ENCODE measurements at regions not wholly inside any gene's neighbourhood (a gene's known extent, or its start where the extent isn't known, plus 50 kb on each side); places are given as distances from the start of the nearest gene placed in this dataset.

DNA sequence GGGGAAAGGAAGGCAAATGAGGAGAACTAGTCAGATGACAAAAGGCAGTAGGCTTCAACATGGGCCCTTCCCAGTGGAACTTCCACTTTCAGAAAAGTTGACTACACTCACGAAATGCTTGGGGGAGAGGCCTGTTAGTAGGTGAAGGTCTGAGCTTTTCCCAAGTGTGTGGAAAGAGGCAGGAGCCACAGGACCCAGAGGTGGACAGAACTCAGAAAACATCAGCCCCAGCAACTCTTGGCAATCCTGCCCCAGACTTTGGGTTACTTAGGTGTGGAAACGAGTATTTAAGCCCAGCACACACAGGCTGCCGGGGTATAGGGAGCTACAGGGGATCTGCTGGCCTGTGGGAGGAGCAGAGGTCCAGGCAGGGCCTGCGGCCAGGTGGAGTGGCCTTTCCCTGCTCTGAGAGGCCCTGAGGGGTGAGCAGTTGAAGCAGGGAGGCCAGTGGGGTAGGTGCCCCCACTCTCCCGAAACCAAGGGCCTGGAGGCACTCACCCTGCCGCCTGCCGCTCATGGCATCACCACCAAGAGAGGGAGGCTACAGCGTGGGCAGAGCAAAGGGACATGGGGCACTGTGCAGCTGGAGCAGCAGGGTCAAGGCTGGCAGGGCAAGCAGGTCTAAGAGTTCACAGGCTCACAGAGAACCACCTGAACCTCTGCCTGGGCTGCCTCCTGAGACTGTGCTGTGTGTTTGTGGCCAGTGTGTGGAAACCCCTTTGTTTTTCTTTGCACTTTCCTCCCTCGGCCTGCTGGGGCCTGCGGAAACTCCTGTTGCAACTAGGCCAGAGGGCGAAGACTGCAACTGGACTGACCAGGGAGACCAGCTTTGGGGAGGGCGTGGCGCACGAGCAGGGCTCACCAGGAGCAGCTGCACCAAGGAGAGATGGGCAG lies 130.7 kb upstream of the SERTAD2 start:
- Histone ChIP-seq H3K4me1 (replicated peaks in 1 of 4; ENCODE audit: control insufficient read depth in 3 of 4, insufficient read depth in 4 of 4, low read length in 3 of 4) (no peaks in the 10 kb centered on the region), H4K91ac (replicated peaks; ENCODE audit: insufficient read length, low read length) (no peak overlapping the region), H2BK15ac (ENCODE audit: low read length) (no peak overlapping the region), H3K4me2 (ENCODE audit: insufficient read depth in 1 of 2, low read depth in 2 of 2, low read length in 2 of 2) (no peak overlapping the region), H3K23ac (ENCODE audit: insufficient read length) (no peak overlapping the region), H3K4me3 (ENCODE audit: extremely low read depth in 1 of 4, insufficient read depth in 2 of 4, low read depth in 3 of 4, low read length in 4 of 4) (no peak overlapping the region), H2BK12ac (ENCODE audit: low read depth, low read length) (no peak overlapping the region; the same call in 1 of the 2 replicates), H3K27ac (ENCODE audit: low read depth, low read length) (no peak overlapping the region), H3K4ac (replicated peaks; ENCODE audit: insufficient read length, low read depth, low read length) (no peak overlapping the region), H2BK120ac (replicated peaks; ENCODE audit: low read depth, low read length) (no peak overlapping the region), H2BK5ac (ENCODE audit: low read depth, low read length) (no peak overlapping the region), H3K23me2 (ENCODE audit: low read depth, low read length) (no peaks in the 10 kb centered on the region; the same call in 1 of the 2 replicates), H4K5ac (ENCODE audit: insufficient read length, low read depth, low read length) (no peak overlapping the region), H3K27me3 (replicated peaks in 1 of 4; ENCODE audit: control insufficient read depth in 3 of 4, extremely low read depth in 1 of 4, insufficient read depth in 3 of 4, low read length in 3 of 4) (peaks cover 0 to 2% (median 0%) of the 10 kb centered on the region in 4 experiments; a peak in 1 of 7 replicates), H3K14ac (ENCODE audit: insufficient read length) (no peak overlapping the region), H3K56ac (replicated peaks; ENCODE audit: insufficient read length, low read depth, low read length) (no peak overlapping the region), H3K36me3 (ENCODE audit: control insufficient read depth in 2 of 4, insufficient read depth in 4 of 4, low read length in 3 of 4) (no peaks in the 10 kb centered on the region), H2AK5ac (ENCODE audit: low read depth, low read length) (peak overlapping the region; percentile 24; the same call in 1 of the 2 replicates), H3K79me1 (ENCODE audit: low read depth, low read length) (no peaks in the 10 kb centered on the region), H3K18ac (ENCODE audit: extremely low read depth, low read length) (peak overlapping the region; percentile 7; the same call in 1 of the 2 replicates), H4K8ac (ENCODE audit: extremely low read depth, insufficient read depth, low read length) (no peak overlapping the region), H3K9me3 (ENCODE audit: insufficient read depth in 2 of 2, low read depth in 1 of 2, low read length in 1 of 2) (no peaks in the 10 kb centered on the region), H3K9ac (replicated peaks in 1 of 4; ENCODE audit: extremely low read depth in 1 of 4, low read depth in 3 of 4, low read length in 3 of 4) (no peak overlapping the region), H2BK20ac (ENCODE audit: low read length) (no peak overlapping the region), H3K79me2 (ENCODE audit: control insufficient read depth in 1 of 2, insufficient read depth in 2 of 2, low read length in 2 of 2) (no peaks in the 10 kb centered on the region), H4K20me1 (replicated peaks in 1 of 2; ENCODE audit: control insufficient read depth in 1 of 2, insufficient read depth in 2 of 2, low read length in 2 of 2) (no peaks in the 10 kb centered on the region), H2AFZ (ENCODE audit: low read length) (0 out of 2 replicates have a peak overlapping the region, but pooled peaks have one; percentile 16)
- WGBS, 2 experiments (ENCODE audit: extremely low coverage in 1 of 2, insufficient coverage in 1 of 2, insufficient read length in 1 of 2, insufficient replicate concordance in 2 of 2, low coverage in 1 of 2, low lambda C conversion rate in 2 of 2, missing lambda C conversion rate in 1 of 2): 85% methylated on average over 14 of the region's 14 CpGs; no CpG with 5 or more reads in 1 of the 2 experiments
- ChIA-PET CTCF (ENCODE audit: partially characterized antibody) (interaction anchor here (0.6 to 1.2 kb wide), 4 partner anchors 9 to 135 kb away, joined by 3 to 4 read pairs (median 4); no protein-coding TSS in a partner anchor), POLR2A (ENCODE audit: partially characterized antibody) (interaction anchor here (0.6 to 1.6 kb wide), 2 partner anchors 7 to 54 kb away, joined by 3 read pairs; no protein-coding TSS in a partner anchor)
- DNase-seq (ENCODE audit: low read depth in 1 of 2, low spot score in 2 of 2) (no peak), FAIRE-seq (no peak)
- TF ChIP-seq, protein P1, sequence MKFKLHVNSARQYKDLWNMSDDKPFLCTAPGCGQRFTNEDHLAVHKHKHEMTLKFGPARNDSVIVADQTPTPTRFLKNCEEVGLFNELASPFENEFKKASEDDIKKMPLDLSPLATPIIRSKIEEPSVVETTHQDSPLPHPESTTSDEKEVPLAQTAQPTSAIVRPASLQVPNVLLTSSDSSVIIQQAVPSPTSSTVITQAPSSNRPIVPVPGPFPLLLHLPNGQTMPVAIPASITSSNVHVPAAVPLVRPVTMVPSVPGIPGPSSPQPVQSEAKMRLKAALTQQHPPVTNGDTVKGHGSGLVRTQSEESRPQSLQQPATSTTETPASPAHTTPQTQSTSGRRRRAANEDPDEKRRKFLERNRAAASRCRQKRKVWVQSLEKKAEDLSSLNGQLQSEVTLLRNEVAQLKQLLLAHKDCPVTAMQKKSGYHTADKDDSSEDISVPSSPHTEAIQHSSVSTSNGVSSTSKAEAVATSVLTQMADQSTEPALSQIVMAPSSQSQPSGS (IDR thresholded peaks at IDR 0.05; ENCODE audit: low read length): no peak
- no peak for TF ChIP-seq TBP (IDR thresholded peaks at IDR 0.05; ENCODE audit: low read depth, low read length)
- TF ChIP-seq SAP30 (IDR thresholded peaks at IDR 0.05; ENCODE audit: insufficient read depth, insufficient replicate concordance, low read length): no peak
- TF ChIP-seq CREB1 (IDR thresholded peaks at IDR 0.05): no peak
- no peak for TF ChIP-seq CEBPB (IDR thresholded peaks at IDR 0.05; ENCODE audit: low read depth, low read length)
- TF ChIP-seq ASH2L (IDR thresholded peaks at IDR 0.05; ENCODE audit: low read length): no peak
- TF ChIP-seq, protein P2, sequence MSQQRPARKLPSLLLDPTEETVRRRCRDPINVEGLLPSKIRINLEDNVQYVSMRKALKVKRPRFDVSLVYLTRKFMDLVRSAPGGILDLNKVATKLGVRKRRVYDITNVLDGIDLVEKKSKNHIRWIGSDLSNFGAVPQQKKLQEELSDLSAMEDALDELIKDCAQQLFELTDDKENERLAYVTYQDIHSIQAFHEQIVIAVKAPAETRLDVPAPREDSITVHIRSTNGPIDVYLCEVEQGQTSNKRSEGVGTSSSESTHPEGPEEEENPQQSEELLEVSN (IDR thresholded peaks at IDR 0.05): no peak
- no peak for TF ChIP-seq HDAC2 (IDR thresholded peaks at IDR 0.05; ENCODE audit: borderline replicate concordance in 1 of 2, low read depth in 2 of 2, low read length in 2 of 2)
- TF ChIP-seq EGR1 (IDR thresholded peaks at IDR 0.05; ENCODE audit: borderline replicate concordance, low read depth, low read length): no peak

Data from H1 (cell line).